Left lung (tissue), 4 donors: ENCODE measurements at regions not wholly inside any gene's neighbourhood (a gene's known extent, or its start where the extent isn't known, plus 50 kb on each side); places are given as distances from the start of the nearest gene placed in this dataset.

ENCODE experiments used
- ATAC-seq: fragments of 200-7000 bp; cut with Tn5 transposase; one replicate; pipeline ENCODE4 v1.9.1; 2020; ENCODE audit warnings: moderate library complexity
- DNase-seq, 4 donors: peaks; one replicate each; pipeline ENCODE4 v3.0.0-alpha.2; 2013 to 2020
- H3K27ac ChIP-seq, 2 donors: fragments of 200-600 bp; sonication (generic) in 1 of 2; one replicate each; pipeline versions ENCODE4 v1.5.0 to v1.8.0; 2020 to 2021
- H3K27me3 ChIP-seq, 2 donors: fragments of 200-600 bp; sonication (generic) in 1 of 2; one replicate each; pipeline versions ENCODE4 v1.5.0 to v1.8.0; 2020 to 2021
- H3K36me3 ChIP-seq, 2 donors: fragments of 200-600 bp; sonication (generic) in 1 of 2; one replicate each; pipeline versions ENCODE4 v1.5.0 to v1.8.0; 2020 to 2021
- H3K4me1 ChIP-seq, 2 donors: fragments of 200-600 bp; one replicate each; pipeline ENCODE4 v1.8.0; 2021
- H3K4me3 ChIP-seq, 2 donors: fragments of 200-600 bp; sonication (generic) in 1 of 2; one replicate each; pipeline versions ENCODE4 v1.5.0 to v1.8.0; 2020 to 2021; ENCODE audit warnings: mild to moderate bottlenecking in 1 of 2
- H3K9me3 ChIP-seq, 2 donors: fragments of 200-600 bp; sonication (generic) in 1 of 2; one replicate each; pipeline versions ENCODE4 v1.5.0 to v1.8.0; 2020 to 2021
- CTCF ChIP-seq, 2 donors: fragments of 200-600 bp; sonication (generic) in 1 of 2; IDR thresholded peaks; one replicate each; pipeline versions ENCODE4 v1.5.0 to v1.8.0; 2021; ENCODE audit warnings: antibody characterized with exemption in 2 of 2
- intact Hi-C, 2 donors: fragments of 100-400 bp; cut with DNase I; formaldehyde crosslinking; loops; one replicate each; pipeline versions ENCODE4 v1.11.2 to v1.14.2; 2022
- donor health status: DM: no; HTN: yes; CAD: no.
- donor health status: DM: no; HTN: no; CAD: no.

- intact Hi-C loops = no loop called here
- Histone ChIP-seq H3K36me3 (no peaks in the 10 kb centered on the region), H3K27ac (no peak overlapping the region), H3K4me1 (no peaks in the 10 kb centered on the region), H3K27me3 (no peaks in the 10 kb centered on the region), H3K4me3 (no peak overlapping the region), H3K9me3 (no peaks in the 10 kb centered on the region)
- no peak for TF ChIP-seq CTCF (IDR thresholded peaks at IDR 0.05)
- ATAC-seq (no peak), DNase-seq (no peak)
These were observed 211.6 kb upstream of the CXCL13 start for GRCh38 chr4:77393996-77394395.

- TF ChIP-seq CTCF (IDR thresholded peaks at IDR 0.05) = no peak
- Histone ChIP-seq H3K4me1 (no peaks in the 10 kb centered on the region), H3K36me3 (no peaks in the 10 kb centered on the region), H3K27me3 (no peaks in the 10 kb centered on the region), H3K4me3 (no peak overlapping the region), H3K27ac (no peak overlapping the region), H3K9me3 (no peaks in the 10 kb centered on the region)
- no peak for DNase-seq
- no peak for ATAC-seq
- intact Hi-C loops = no loop called here
These were observed 210.1 kb upstream of the CXCL13 start for GRCh38 chr4:77395481-77395880.

GRCh38 chr4:77398256-77398655, 207.4 kb upstream of the CXCL13 start:
- intact Hi-C loops = no loop called here

GRCh38 chr4:77399831-77400230, 205.8 kb upstream of the CXCL13 start:
- H3K27ac ChIP-seq = no peak overlapping the region
- intact Hi-C loops = no loop called here
- no peaks in the 10 kb centered on the region for H3K4me1 ChIP-seq

More at GRCh38 chr4:77398256-77398655, 207.4 kb upstream of the CXCL13 start:
- ATAC-seq (no peak), DNase-seq (no peak)
- H3K4me3 ChIP-seq = no peak overlapping the region
- TF ChIP-seq CTCF (IDR thresholded peaks at IDR 0.05) = no peak
- H3K27ac ChIP-seq = no peak overlapping the region
- no peaks in the 10 kb centered on the region for H3K27me3 ChIP-seq
- H3K36me3 ChIP-seq = no peaks in the 10 kb centered on the region
- no peaks in the 10 kb centered on the region for H3K4me1 ChIP-seq
- H3K9me3 ChIP-seq = no peaks in the 10 kb centered on the region

GRCh38 chr4:77413766-77414165, 191.9 kb upstream of the CXCL13 start:
- intact Hi-C loops = no loop called here
- no peaks in the 10 kb centered on the region for H3K9me3 ChIP-seq
- no peaks in the 10 kb centered on the region for H3K27me3 ChIP-seq
- H3K36me3 ChIP-seq = no peaks in the 10 kb centered on the region
- no peak overlapping the region for H3K4me3 ChIP-seq
- TF ChIP-seq CTCF (IDR thresholded peaks at IDR 0.05) = no peak
- DNase-seq = peak in 1 of 4 donors; percentile 9
- ATAC-seq = no peak
- H3K27ac ChIP-seq = no peak overlapping the region
- H3K4me1 ChIP-seq = no peaks in the 10 kb centered on the region

More at GRCh38 chr4:77399831-77400230, 205.8 kb upstream of the CXCL13 start:
- no peaks in the 10 kb centered on the region for H3K27me3 ChIP-seq
- DNase-seq = no peak
- no peak for TF ChIP-seq CTCF (IDR thresholded peaks at IDR 0.05)
- H3K4me3 ChIP-seq = no peak overlapping the region
- ATAC-seq = no peak
- no peaks in the 10 kb centered on the region for H3K9me3 ChIP-seq
- H3K36me3 ChIP-seq = no peaks in the 10 kb centered on the region
